HepG2 (cell line): ENCODE measurements at regions not wholly inside any gene's neighbourhood (a gene's known extent, or its start where the extent isn't known, plus 50 kb on each side); places are given as distances from the start of the nearest gene placed in this dataset.
A peak's percentile ranks its signal among the peaks of the same experiment; 100 is the strongest.

Experiments
- DNMT1 ChIP-seq: sonication (generic); formaldehyde crosslinking; IDR thresholded peaks from 2 replicates; pipeline ENCODE4 v1.5.1; 2020; ENCODE audit warnings: mild to moderate bottlenecking, missing genetic modification reagents
- ELF3 ChIP-seq: IDR thresholded peaks from 2 replicates; pipeline ENCODE4 v1.6.1; 2016; ENCODE audit warnings: missing genetic modification reagents, missing compliant biosample characterization
- GTF2F1 ChIP-seq: fragments of 150-350 bp; IDR thresholded peaks from 2 replicates; pipeline ENCODE4 v1.6.1; 2014; ENCODE audit warnings: low read length
- HNF4A ChIP-seq: sonication (generic); formaldehyde crosslinking; IDR thresholded peaks from 2 replicates; pipeline ENCODE4 v1.4.0; 2020; ENCODE audit warnings: missing genetic modification reagents
- MED1 ChIP-seq: sonication (generic); formaldehyde crosslinking; IDR thresholded peaks from 2 replicates; pipeline ENCODE4 v1.4.0; 2020; ENCODE audit warnings: missing genetic modification reagents
- MXD4 ChIP-seq: IDR thresholded peaks from 2 replicates; pipeline ENCODE4 v1.6.1; 2016; ENCODE audit warnings: mild to moderate bottlenecking, missing biosample characterization, missing genetic modification reagents
- SALL1 ChIP-seq: sonication (generic); formaldehyde crosslinking; IDR thresholded peaks from 2 replicates; pipeline ENCODE4 v1.8.0; 2022; ENCODE audit warnings: mild to moderate bottlenecking, missing genetic modification reagents
- SKI ChIP-seq: fragments of 450-650 bp; IDR thresholded peaks from one replicate; pipeline ENCODE4 v1.6.1; 2018; ENCODE audit warnings: mild to moderate bottlenecking; ENCODE audit not compliant: partially characterized antibody
- SMAD9 ChIP-seq: sonication (generic); formaldehyde crosslinking; IDR thresholded peaks from 2 replicates; pipeline ENCODE4 v1.5.1; 2020; ENCODE audit warnings: mild to moderate bottlenecking, missing genetic modification reagents
- SMC3 ChIP-seq: IDR thresholded peaks from 2 replicates; pipeline ENCODE4 v1.6.1; 2011; ENCODE audit warnings: low read length, improper control_type of control experiment
- WIZ ChIP-seq: sonication (generic); formaldehyde crosslinking; IDR thresholded peaks from 2 replicates; pipeline ENCODE4 v1.5.1; 2020; ENCODE audit warnings: mild to moderate bottlenecking, missing genetic modification reagents
- ZFP36 ChIP-seq: fragments of 150-350 bp; IDR thresholded peaks from 2 replicates; pipeline ENCODE4 v1.6.1; 2018; ENCODE audit warnings: borderline replicate concordance, low read length, low read depth; ENCODE audit not compliant: partially characterized antibody
- ZFP36L2 ChIP-seq: sonication (generic); formaldehyde crosslinking; IDR thresholded peaks from 2 replicates; pipeline ENCODE4 v1.4.0; 2020; ENCODE audit warnings: missing genetic modification reagents
- ZNF143 ChIP-seq: sonication (generic); formaldehyde crosslinking; IDR thresholded peaks from 2 replicates; pipeline ENCODE4 v1.4.0; 2020; ENCODE audit warnings: missing genetic modification reagents
- ZNF510 ChIP-seq: sonication (generic); formaldehyde crosslinking; IDR thresholded peaks from 2 replicates; pipeline ENCODE4 v1.4.0; 2020; ENCODE audit warnings: low read depth, mild to moderate bottlenecking, missing genetic modification reagents
- ZNF552 ChIP-seq: sonication (generic); formaldehyde crosslinking; IDR thresholded peaks from 2 replicates; pipeline ENCODE4 v1.9.0; 2022; ENCODE audit warnings: missing genetic modification reagents, mild to moderate bottlenecking, borderline replicate concordance
- ZNF598 ChIP-seq: sonication (generic); formaldehyde crosslinking; IDR thresholded peaks from 2 replicates; pipeline ENCODE4 v1.5.1; 2020; ENCODE audit warnings: mild to moderate bottlenecking, missing genetic modification reagents, borderline replicate concordance
- ZNF605 ChIP-seq: sonication (generic); formaldehyde crosslinking; IDR thresholded peaks from 2 replicates; pipeline ENCODE4 v1.8.0; 2022; ENCODE audit warnings: mild to moderate bottlenecking, missing genetic modification reagents
- ZNF780A ChIP-seq: sonication (generic); formaldehyde crosslinking; IDR thresholded peaks from 2 replicates; pipeline ENCODE4 v1.8.0; 2022; ENCODE audit warnings: mild to moderate bottlenecking, missing genetic modification reagents, moderate library complexity
- ZNF788 ChIP-seq: sonication (generic); formaldehyde crosslinking; IDR thresholded peaks from 2 replicates; pipeline ENCODE4 v1.5.0; 2020; ENCODE audit warnings: mild to moderate bottlenecking, missing genetic modification reagents, borderline replicate concordance
- TF ChIP-seq, protein P1 (sequence below): sonication (generic); formaldehyde crosslinking; IDR thresholded peaks from 2 replicates; pipeline ENCODE4 v1.5.1; 2020; ENCODE audit warnings: mild to moderate bottlenecking, missing genetic modification reagents, moderate library complexity
- TF ChIP-seq, protein P2 (sequence below): sonication (generic); formaldehyde crosslinking; IDR thresholded peaks from 2 replicates; pipeline ENCODE4 v1.4.0; 2020; ENCODE audit warnings: missing genetic modification reagents, mild to moderate bottlenecking, borderline replicate concordance
- TF ChIP-seq, protein P3 (sequence below): sonication (generic); formaldehyde crosslinking; IDR thresholded peaks from 2 replicates; pipeline ENCODE4 v1.5.1; 2020; ENCODE audit warnings: mild to moderate bottlenecking, moderate library complexity, missing genetic modification reagents

DNA sequence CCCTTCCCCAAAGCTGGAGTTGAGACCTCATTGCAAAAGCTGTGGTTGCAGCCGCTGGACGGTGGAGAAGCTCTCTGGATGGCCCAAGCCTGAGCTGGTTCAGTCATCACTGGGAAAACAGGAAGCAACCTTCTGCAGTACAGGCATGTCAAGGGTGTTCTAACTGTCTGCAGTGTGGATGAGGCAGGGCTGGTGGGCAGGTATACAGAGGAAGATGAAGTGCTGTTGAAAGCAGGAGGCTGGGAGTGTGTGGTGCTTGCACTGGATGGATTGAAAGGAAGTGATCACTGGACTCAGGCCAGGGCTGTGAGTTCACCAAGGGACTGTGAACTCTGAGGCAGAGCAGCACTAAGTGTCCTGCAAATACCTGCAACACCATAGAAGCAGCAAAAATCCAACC lies 89.0 kb upstream of the NOX3 start (continued):
- no peak for TF ChIP-seq SMAD9 (CRISPR knock-in tag)
- TF ChIP-seq ZFP36, result peak; percentile 24
- no peak for TF ChIP-seq SMC3
- no peak for TF ChIP-seq SKI
- TF ChIP-seq ZNF605, result 0 out of 2 replicates have a peak, but pooled peaks have one; percentile 39
- TF ChIP-seq ELF3, result 0 out of 2 replicates have a peak, but pooled peaks have one; percentile 38
- no peak for TF ChIP-seq GTF2F1
- TF ChIP-seq, protein P1, sequence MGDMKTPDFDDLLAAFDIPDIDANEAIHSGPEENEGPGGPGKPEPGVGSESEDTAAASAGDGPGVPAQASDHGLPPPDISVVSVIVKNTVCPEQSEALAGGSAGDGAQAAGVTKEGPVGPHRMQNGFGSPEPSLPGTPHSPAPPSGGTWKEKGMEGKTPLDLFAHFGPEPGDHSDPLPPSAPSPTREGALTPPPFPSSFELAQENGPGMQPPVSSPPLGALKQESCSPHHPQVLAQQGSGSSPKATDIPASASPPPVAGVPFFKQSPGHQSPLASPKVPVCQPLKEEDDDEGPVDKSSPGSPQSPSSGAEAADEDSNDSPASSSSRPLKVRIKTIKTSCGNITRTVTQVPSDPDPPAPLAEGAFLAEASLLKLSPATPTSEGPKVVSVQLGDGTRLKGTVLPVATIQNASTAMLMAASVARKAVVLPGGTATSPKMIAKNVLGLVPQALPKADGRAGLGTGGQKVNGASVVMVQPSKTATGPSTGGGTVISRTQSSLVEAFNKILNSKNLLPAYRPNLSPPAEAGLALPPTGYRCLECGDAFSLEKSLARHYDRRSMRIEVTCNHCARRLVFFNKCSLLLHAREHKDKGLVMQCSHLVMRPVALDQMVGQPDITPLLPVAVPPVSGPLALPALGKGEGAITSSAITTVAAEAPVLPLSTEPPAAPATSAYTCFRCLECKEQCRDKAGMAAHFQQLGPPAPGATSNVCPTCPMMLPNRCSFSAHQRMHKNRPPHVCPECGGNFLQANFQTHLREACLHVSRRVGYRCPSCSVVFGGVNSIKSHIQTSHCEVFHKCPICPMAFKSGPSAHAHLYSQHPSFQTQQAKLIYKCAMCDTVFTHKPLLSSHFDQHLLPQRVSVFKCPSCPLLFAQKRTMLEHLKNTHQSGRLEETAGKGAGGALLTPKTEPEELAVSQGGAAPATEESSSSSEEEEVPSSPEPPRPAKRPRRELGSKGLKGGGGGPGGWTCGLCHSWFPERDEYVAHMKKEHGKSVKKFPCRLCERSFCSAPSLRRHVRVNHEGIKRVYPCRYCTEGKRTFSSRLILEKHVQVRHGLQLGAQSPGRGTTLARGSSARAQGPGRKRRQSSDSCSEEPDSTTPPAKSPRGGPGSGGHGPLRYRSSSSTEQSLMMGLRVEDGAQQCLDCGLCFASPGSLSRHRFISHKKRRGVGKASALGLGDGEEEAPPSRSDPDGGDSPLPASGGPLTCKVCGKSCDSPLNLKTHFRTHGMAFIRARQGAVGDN, result peak; percentile 17; the same call in 1 of the 2 replicates
- TF ChIP-seq, protein P2, sequence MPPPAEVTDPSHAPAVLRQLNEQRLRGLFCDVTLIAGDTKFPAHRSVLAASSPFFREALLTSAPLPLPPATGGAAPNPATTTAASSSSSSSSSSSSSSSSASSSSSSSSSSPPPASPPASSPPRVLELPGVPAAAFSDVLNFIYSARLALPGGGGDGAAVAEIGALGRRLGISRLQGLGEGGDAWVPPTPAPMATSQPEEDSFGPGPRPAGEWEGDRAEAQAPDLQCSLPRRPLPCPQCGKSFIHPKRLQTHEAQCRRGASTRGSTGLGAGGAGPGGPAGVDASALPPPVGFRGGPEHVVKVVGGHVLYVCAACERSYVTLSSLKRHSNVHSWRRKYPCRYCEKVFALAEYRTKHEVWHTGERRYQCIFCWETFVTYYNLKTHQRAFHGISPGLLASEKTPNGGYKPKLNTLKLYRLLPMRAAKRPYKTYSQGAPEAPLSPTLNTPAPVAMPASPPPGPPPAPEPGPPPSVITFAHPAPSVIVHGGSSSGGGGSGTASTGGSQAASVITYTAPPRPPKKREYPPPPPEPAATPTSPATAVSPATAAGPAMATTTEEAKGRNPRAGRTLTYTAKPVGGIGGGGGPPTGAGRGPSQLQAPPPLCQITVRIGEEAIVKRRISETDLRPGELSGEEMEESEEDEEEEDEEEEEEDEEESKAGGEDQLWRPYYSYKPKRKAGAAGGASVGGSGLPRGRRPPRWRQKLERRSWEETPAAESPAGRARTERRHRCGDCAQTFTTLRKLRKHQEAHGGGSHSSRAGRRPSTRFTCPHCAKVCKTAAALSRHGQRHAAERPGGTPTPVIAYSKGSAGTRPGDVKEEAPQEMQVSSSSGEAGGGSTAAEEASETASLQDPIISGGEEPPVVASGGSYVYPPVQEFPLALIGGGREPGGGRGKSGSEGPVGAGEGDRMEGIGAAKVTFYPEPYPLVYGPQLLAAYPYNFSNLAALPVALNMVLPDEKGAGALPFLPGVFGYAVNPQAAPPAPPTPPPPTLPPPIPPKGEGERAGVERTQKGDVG (CRISPR knock-in tag), result peak; percentile 30; the same call in 1 of the 2 replicates
- TF ChIP-seq, protein P3, sequence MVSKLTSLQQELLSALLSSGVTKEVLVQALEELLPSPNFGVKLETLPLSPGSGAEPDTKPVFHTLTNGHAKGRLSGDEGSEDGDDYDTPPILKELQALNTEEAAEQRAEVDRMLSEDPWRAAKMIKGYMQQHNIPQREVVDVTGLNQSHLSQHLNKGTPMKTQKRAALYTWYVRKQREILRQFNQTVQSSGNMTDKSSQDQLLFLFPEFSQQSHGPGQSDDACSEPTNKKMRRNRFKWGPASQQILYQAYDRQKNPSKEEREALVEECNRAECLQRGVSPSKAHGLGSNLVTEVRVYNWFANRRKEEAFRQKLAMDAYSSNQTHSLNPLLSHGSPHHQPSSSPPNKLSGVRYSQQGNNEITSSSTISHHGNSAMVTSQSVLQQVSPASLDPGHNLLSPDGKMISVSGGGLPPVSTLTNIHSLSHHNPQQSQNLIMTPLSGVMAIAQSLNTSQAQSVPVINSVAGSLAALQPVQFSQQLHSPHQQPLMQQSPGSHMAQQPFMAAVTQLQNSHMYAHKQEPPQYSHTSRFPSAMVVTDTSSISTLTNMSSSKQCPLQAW (CRISPR knock-in tag), result 0 out of 2 replicates have a peak, but pooled peaks have one; percentile 24
- TF ChIP-seq ZFP36L2 (CRISPR knock-in tag), result no peak
- 0 out of 2 replicates have a peak, but pooled peaks have one; percentile 24 for TF ChIP-seq DNMT1 (CRISPR knock-in tag)
- 0 out of 2 replicates have a peak, but pooled peaks have one; percentile 20 for TF ChIP-seq MXD4 (CRISPR knock-in tag)
- peak; percentile 98 for TF ChIP-seq ZNF780A (CRISPR knock-in tag)
- no peak for TF ChIP-seq ZNF510 (CRISPR knock-in tag)
- TF ChIP-seq ZNF552 (CRISPR knock-in tag), result no peak
- TF ChIP-seq WIZ (CRISPR knock-in tag), result 0 out of 2 replicates have a peak, but pooled peaks have one; percentile 41
- 0 out of 2 replicates have a peak, but pooled peaks have one; percentile 40 for TF ChIP-seq ZNF788 (CRISPR knock-in tag)
- TF ChIP-seq SALL1 (CRISPR knock-in tag), result peak; percentile 48; the same call in 1 of the 2 replicates
- no peak for TF ChIP-seq ZNF143 (CRISPR knock-in tag)
- TF ChIP-seq HNF4A (CRISPR knock-in tag), result peak; percentile 60
- TF ChIP-seq MED1 (CRISPR knock-in tag), result 0 out of 2 replicates have a peak, but pooled peaks have one; percentile 25
- TF ChIP-seq ZNF598 (CRISPR knock-in tag), result peak; percentile 43; the same call in 1 of the 2 replicates
